ENCODE measurements at regions not wholly inside any gene's neighbourhood (a gene's known extent, or its start where the extent isn't known, plus 50 kb on each side); places are given as distances from the start of the nearest gene placed in this dataset.

DNA sequence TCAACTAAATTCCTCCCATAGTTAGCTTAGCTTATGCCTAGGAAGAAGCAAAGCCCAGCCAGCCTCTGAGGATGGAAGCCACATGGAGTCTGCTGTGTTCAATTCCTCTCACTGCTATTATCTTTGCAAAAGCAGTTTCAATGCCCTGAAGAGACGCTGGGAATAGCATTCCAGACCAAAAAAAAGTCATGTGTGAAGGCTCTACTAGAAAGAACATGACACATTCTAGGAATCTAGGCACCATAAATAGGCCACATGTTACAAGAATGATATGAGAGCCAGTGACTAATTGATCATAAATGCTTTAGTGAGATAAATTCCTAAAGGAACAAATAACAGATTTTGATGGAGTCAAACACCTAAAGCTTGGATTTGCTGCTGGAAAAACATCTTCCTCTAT, 800.8 kb downstream of the TUSC7 start:
- no peak for TF ChIP-seq POLR2A (IDR thresholded peaks at IDR 0.05)
- TF ChIP-seq, protein P1, sequence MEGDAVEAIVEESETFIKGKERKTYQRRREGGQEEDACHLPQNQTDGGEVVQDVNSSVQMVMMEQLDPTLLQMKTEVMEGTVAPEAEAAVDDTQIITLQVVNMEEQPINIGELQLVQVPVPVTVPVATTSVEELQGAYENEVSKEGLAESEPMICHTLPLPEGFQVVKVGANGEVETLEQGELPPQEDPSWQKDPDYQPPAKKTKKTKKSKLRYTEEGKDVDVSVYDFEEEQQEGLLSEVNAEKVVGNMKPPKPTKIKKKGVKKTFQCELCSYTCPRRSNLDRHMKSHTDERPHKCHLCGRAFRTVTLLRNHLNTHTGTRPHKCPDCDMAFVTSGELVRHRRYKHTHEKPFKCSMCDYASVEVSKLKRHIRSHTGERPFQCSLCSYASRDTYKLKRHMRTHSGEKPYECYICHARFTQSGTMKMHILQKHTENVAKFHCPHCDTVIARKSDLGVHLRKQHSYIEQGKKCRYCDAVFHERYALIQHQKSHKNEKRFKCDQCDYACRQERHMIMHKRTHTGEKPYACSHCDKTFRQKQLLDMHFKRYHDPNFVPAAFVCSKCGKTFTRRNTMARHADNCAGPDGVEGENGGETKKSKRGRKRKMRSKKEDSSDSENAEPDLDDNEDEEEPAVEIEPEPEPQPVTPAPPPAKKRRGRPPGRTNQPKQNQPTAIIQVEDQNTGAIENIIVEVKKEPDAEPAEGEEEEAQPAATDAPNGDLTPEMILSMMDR (IDR thresholded peaks at IDR 0.05) = no peak

All from adrenal gland (tissue), 5 donors.